K562 (cell line): ENCODE measurements at regions not wholly inside any gene's neighbourhood (a gene's known extent, or its start where the extent isn't known, plus 50 kb on each side); places are given as distances from the start of the nearest gene placed in this dataset.

Experiments
- ATAC-seq: fragments of 200-7000 bp; cut with Tn5 transposase; 3 replicates; pipeline ENCODE4 v1.9.1; 2020; ENCODE audit warnings: moderate library complexity
- BruUV-seq: library from RNA; stranded (reverse); fragments of 400-500 nt; replicated peaks from 2 replicates; lab custom pipeline; 2021; lab: Mats Ljungman, UMichigan
- CTCF ChIA-PET: fragments of 300-600 bp; formaldehyde crosslinking; extraction: SDS; loops from one replicate; lab custom pipeline; 2021; ENCODE audit warnings: low intra/inter-chr PET ratio; lab: Yijun Ruan, JAX
- POLR2A ChIA-PET: fragments of 300-600, 350-650 bp; sonication (Branson Sonifier 250); formaldehyde crosslinking; extraction: SDS; loops from one replicate; lab custom pipeline; 2021; ENCODE audit warnings: antibody characterized with exemption, inconsistent platforms; lab: Yijun Ruan, JAX
- DNase-seq, 4 experiments: peaks; one replicate each; pipeline versions ENCODE4 v3.0.0 to v3.0.0-alpha.2; 2011 to 2018; ENCODE audit warnings: low spot score in 3 of 4, mixed read lengths in 3 of 4; ENCODE audit errors: extremely low read depth in 1 of 4
- FAIRE-seq: peaks from 2 replicates; lab custom pipeline; 2011; peaks lifted over from hg19 to GRCh38; lab: Jason Lieb, UNC
- H2AFZ ChIP-seq: 2 replicates; pipeline ENCODE4 v1.6.0; 2011; ENCODE audit warnings: low read depth, low read length, control low read depth, inconsistent platforms
- H3K27ac ChIP-seq: fragments of 200-600 bp; 3 replicates; pipeline ENCODE4 v1.8.0; 2011; ENCODE audit warnings: low read depth, mild to moderate bottlenecking, control low read depth, inconsistent platforms, low read length, moderate library complexity, mixed read lengths; ENCODE audit errors: extremely low read depth
- H3K27me3 ChIP-seq, 2 experiments: fragments of 300-600 bp in 1 of 2; 2 replicates in 1 of 2; 3 replicates in 1 of 2; pipeline versions ENCODE4 v1.6.0 to v1.8.0; 2011; ENCODE audit warnings: inconsistent platforms in 2 of 2, low read length in 2 of 2, mild to moderate bottlenecking in 1 of 2, mixed read lengths in 1 of 2, moderate library complexity in 1 of 2; ENCODE audit not compliant: control insufficient read depth in 2 of 2, insufficient read depth in 2 of 2
- H3K36me3 ChIP-seq: fragments of 300-600 bp; 3 replicates; pipeline ENCODE4 v1.8.0; 2011; ENCODE audit warnings: mild to moderate bottlenecking, low read length, inconsistent platforms; ENCODE audit not compliant: control insufficient read depth, insufficient read depth
- H3K4me1 ChIP-seq, 2 experiments: fragments of 200-600 bp in 1 of 2; replicated peaks in 1 of 2; 2 replicates in 1 of 2; 3 replicates in 1 of 2; pipeline versions ENCODE4 v1.5.1 to v1.8.0; 2011; ENCODE audit warnings: inconsistent platforms in 2 of 2, low read length in 2 of 2, mild to moderate bottlenecking in 1 of 2, mixed read lengths in 1 of 2, moderate library complexity in 1 of 2; ENCODE audit not compliant: control insufficient read depth in 2 of 2, insufficient read depth in 2 of 2
- H3K4me2 ChIP-seq: 2 replicates; pipeline ENCODE4 v1.6.1; 2011; ENCODE audit warnings: low read length, control low read depth, inconsistent platforms, mixed read lengths; ENCODE audit not compliant: insufficient read depth
- H3K4me3 ChIP-seq: fragments of 200-600 bp; sonication (generic), shearing (Covaris generic); 2 replicates; pipeline ENCODE4 v1.5.1; 2016; ENCODE audit warnings: control low read depth, inconsistent platforms
- H3K79me2 ChIP-seq: fragments of 200-600 bp; 3 replicates; pipeline ENCODE4 v1.8.0; 2011; ENCODE audit warnings: low read length, inconsistent platforms; ENCODE audit not compliant: control insufficient read depth, insufficient read depth
- H3K9ac ChIP-seq, 2 experiments: 2 replicates each; pipeline versions ENCODE4 v1.6.0 to v1.6.1; 2011; ENCODE audit warnings: low read depth in 2 of 2, low read length in 2 of 2, control low read depth in 1 of 2, inconsistent platforms in 1 of 2, mild to moderate bottlenecking in 1 of 2, mixed read lengths in 1 of 2; ENCODE audit not compliant: insufficient read depth in 1 of 2
- H3K9me1 ChIP-seq: one replicate; pipeline ENCODE4 v1.6.0; 2011; ENCODE audit warnings: inconsistent platforms, mild to moderate bottlenecking, low read length, moderate library complexity; ENCODE audit not compliant: control insufficient read depth, insufficient read depth
- H3K9me3 ChIP-seq: replicated peaks from 2 replicates; pipeline ENCODE4 v1.5.1; 2011; ENCODE audit warnings: low read depth, low read length, inconsistent platforms; ENCODE audit not compliant: control insufficient read depth, insufficient read depth
- H4K20me1 ChIP-seq: replicated peaks from 2 replicates; pipeline ENCODE4 v1.6.1; 2011; ENCODE audit warnings: low read length, inconsistent platforms, mixed read lengths; ENCODE audit not compliant: control insufficient read depth, insufficient read depth
- DMBX1 ChIP-seq: fragments of 250-450 bp; sonication (Bioruptor Pico); IDR thresholded peaks from 2 replicates; pipeline ENCODE4 v1.8.0; 2022; ENCODE audit warnings: inconsistent platforms, mild to moderate bottlenecking, moderate library complexity, borderline replicate concordance
- GMEB1 ChIP-seq: fragments of 250-450 bp; sonication (Bioruptor Pico); IDR thresholded peaks from 2 replicates; pipeline ENCODE4 v1.4.0; 2020; ENCODE audit warnings: mild to moderate bottlenecking
- HDAC6 ChIP-seq: IDR thresholded peaks from 2 replicates; pipeline ENCODE4 v1.6.1; 2012; ENCODE audit warnings: low read depth, mild to moderate bottlenecking, control low read depth, inconsistent platforms, low read length, moderate library complexity
- NFIC ChIP-seq: fragments of 450-650 bp; IDR thresholded peaks from 2 replicates; pipeline ENCODE4 v1.6.1; 2017; ENCODE audit warnings: mild to moderate bottlenecking, inconsistent platforms
- SMAD2 ChIP-seq: fragments of 150-350 bp; IDR thresholded peaks from 2 replicates; pipeline ENCODE4 v1.6.1; 2014; ENCODE audit warnings: low read depth, mild to moderate bottlenecking, low read length
- TCF7 ChIP-seq: sonication (generic); IDR thresholded peaks from 2 replicates; pipeline ENCODE4 v1.6.1; 2016; ENCODE audit warnings: antibody characterized with exemption, borderline replicate concordance
- ZBTB49 ChIP-seq: sonication (generic); formaldehyde crosslinking; IDR thresholded peaks from 2 replicates; pipeline ENCODE4 v1.8.0; 2022; ENCODE audit warnings: missing genetic modification reagents, mild to moderate bottlenecking, borderline replicate concordance
- ZNF583 ChIP-seq: fragments of 250-450 bp; sonication (Bioruptor Pico); IDR thresholded peaks from 2 replicates; pipeline ENCODE4 v1.4.0; 2020
- WGBS: fragments of 100-300 bp; shearing (Covaris generic); methylation state at CpG from one replicate; pipeline ENCODE4 v1.1.6; 2016; ENCODE audit warnings: low coverage, mixed read lengths; ENCODE audit not compliant: insufficient coverage; ENCODE audit errors: missing lambda C conversion rate; 5-methylcytosine and 5-hydroxymethylcytosine counted together
- in situ Hi-C: fragments of 300-500 bp; cut with MboI; formaldehyde crosslinking; loops from 4 replicates; pipeline ENCODE4 v1.15.0; 2018; ENCODE audit warnings: inconsistent platforms, mixed read lengths
- intact Hi-C: fragments of 100-400 bp; cut with micrococcal nuclease; formaldehyde crosslinking; loops from 2 replicates; pipeline ENCODE4 v1.14.2; 2022

GRCh38 chr12:127980585-127980984 is 286.4 kb upstream of the TMEM132C start:
- no peak for FAIRE-seq
- no peak for ATAC-seq
- no peaks in the 10 kb centered on the region for H3K36me3 ChIP-seq
- no peaks in the 10 kb centered on the region for H3K9me1 ChIP-seq
- TF ChIP-seq ZNF583 (CRISPR knock-in tag) (no peak), SMAD2 (no peak), DMBX1 (CRISPR knock-in tag) (no peak), NFIC (no peak), HDAC6 (no peak), TCF7 (no peak), GMEB1 (no peak), ZBTB49 (CRISPR knock-in tag) (no peak)
- in situ Hi-C loops, result no loop called here
- peak in 1 of 4 experiments; percentile 2 for DNase-seq
- H4K20me1 ChIP-seq, result no peaks in the 10 kb centered on the region
- no peak overlapping the region for H2AFZ ChIP-seq
- no peak overlapping the region for H3K9ac ChIP-seq
- H3K4me3 ChIP-seq, result no peak overlapping the region
- H3K4me1 ChIP-seq, result no peaks in the 10 kb centered on the region
- ChIA-PET CTCF (no interaction called here), POLR2A (no interaction called here)
- no peaks in the 10 kb centered on the region for H3K79me2 ChIP-seq
- intact Hi-C loops, result no loop called here
- no peaks in the 10 kb centered on the region; the same call in 1 of the 2 replicates for H3K9me3 ChIP-seq
- no peaks in the 10 kb centered on the region for H3K27me3 ChIP-seq
- BruUV-seq, result no TSS peak
- 0% methylated on average over 4 of the region's 4 CpGs for WGBS
- H3K4me2 ChIP-seq, result no peak overlapping the region
- no peak overlapping the region for H3K27ac ChIP-seq
